ENCODE measurements at regions not wholly inside any gene's neighbourhood (a gene's known extent, or its start where the extent isn't known, plus 50 kb on each side); places are given as distances from the start of the nearest gene placed in this dataset.

- 92% methylated on average over 2 of the region's 2 CpGs for WGBS (ENCODE audit: insufficient coverage)
- intact Hi-C loops (cut with micrococcal nuclease), result no loop called here
- no peaks in the 10 kb centered on the region for H3K4me1 ChIP-seq (ENCODE audit: control insufficient read depth, insufficient read depth, low read length)
- TF ChIP-seq CTCF (IDR thresholded peaks at IDR 0.05), result no peak
- no peak overlapping the region for H3K4me3 ChIP-seq (ENCODE audit: low read length)
- DNase-seq, result no peak
- no peak overlapping the region for H3K27ac ChIP-seq (ENCODE audit: low read length)
- H3K36me3 Mint-ChIP-seq, result peaks cover 5% of the 10 kb centered on the region
- peaks cover 3 to 4% of the 10 kb centered on the region in 2 donors for H3K9me3 Mint-ChIP-seq
- no peaks in the 10 kb centered on the region for H3K27me3 ChIP-seq (ENCODE audit: control insufficient read depth, insufficient read depth, low read length)
- ATAC-seq, result no peak
- H3K36me3 ChIP-seq (ENCODE audit: control insufficient read depth, insufficient read depth, low read length), result no peaks in the 10 kb centered on the region
- no peaks in the 10 kb centered on the region for H3K9me3 ChIP-seq (ENCODE audit: control insufficient read depth, insufficient read depth, low read length)
- peaks cover 7 to 8% of the 10 kb centered on the region in 2 donors for H3K27me3 Mint-ChIP-seq (ENCODE audit: low read depth in 2 of 2)
- H3K4me1 Mint-ChIP-seq, result no peaks in the 10 kb centered on the region
- H3K4me3 Mint-ChIP-seq, result no peak overlapping the region
- no peak overlapping the region for H3K27ac Mint-ChIP-seq
Measured at GRCh38 chr5:127153031-127153430, 79.7 kb upstream of the C5orf63 start.

GRCh38 chr5:127153521-127153920, 80.2 kb upstream of the C5orf63 start:
- Histone ChIP-seq H3K4me1 (ENCODE audit: control insufficient read depth, insufficient read depth, low read length) (no peaks in the 10 kb centered on the region), H3K27ac (ENCODE audit: low read length) (no peak overlapping the region), H3K9me3 (ENCODE audit: control insufficient read depth, insufficient read depth, low read length) (no peaks in the 10 kb centered on the region), H3K36me3 (ENCODE audit: control insufficient read depth, insufficient read depth, low read length) (no peaks in the 10 kb centered on the region), H3K4me3 (ENCODE audit: low read length) (no peak overlapping the region), H3K27me3 (ENCODE audit: control insufficient read depth, insufficient read depth, low read length) (no peaks in the 10 kb centered on the region)
- TF ChIP-seq CTCF (IDR thresholded peaks at IDR 0.05), result no peak
- DNase-seq, result no peak
- intact Hi-C loops (cut with micrococcal nuclease), result no loop called here
- no peaks in the 10 kb centered on the region for H3K4me1 Mint-ChIP-seq
- H3K9me3 Mint-ChIP-seq, result peaks cover 3 to 6% of the 10 kb centered on the region in 2 donors
- no peak overlapping the region for H3K27ac Mint-ChIP-seq
- no peak for ATAC-seq
- H3K27me3 Mint-ChIP-seq (ENCODE audit: low read depth in 2 of 2), result peaks cover 7 to 9% of the 10 kb centered on the region in 2 donors
- no peak overlapping the region for H3K4me3 Mint-ChIP-seq
- 100% methylated on average over 2 of the region's 3 CpGs for WGBS (ENCODE audit: insufficient coverage)
- H3K36me3 Mint-ChIP-seq, result peaks cover 6% of the 10 kb centered on the region

GRCh38 chr5:127163750-127164149, 90.4 kb upstream of the C5orf63 start:
- H3K4me3 ChIP-seq (ENCODE audit: low read length), result no peak overlapping the region

More at GRCh38 chr5:127163750-127164149, 90.4 kb upstream of the C5orf63 start:
- Mint-ChIP-seq H3K27ac (no peak overlapping the region), H3K4me3 (no peak overlapping the region), H3K36me3 (no peaks in the 10 kb centered on the region), H3K4me1 (no peaks in the 10 kb centered on the region), H3K9me3 (peaks cover 0 to 1% of the 10 kb centered on the region in 2 donors), H3K27me3 (ENCODE audit: low read depth in 2 of 2) (peaks cover 18 to 34% of the 10 kb centered on the region in 2 donors)
- intact Hi-C loops (cut with micrococcal nuclease), result no loop called here
- Histone ChIP-seq H3K27me3 (ENCODE audit: control insufficient read depth, insufficient read depth, low read length) (peaks cover 5% of the 10 kb centered on the region), H3K27ac (ENCODE audit: low read length) (no peak overlapping the region), H3K36me3 (ENCODE audit: control insufficient read depth, insufficient read depth, low read length) (no peaks in the 10 kb centered on the region), H3K4me1 (ENCODE audit: control insufficient read depth, insufficient read depth, low read length) (no peaks in the 10 kb centered on the region), H3K9me3 (ENCODE audit: control insufficient read depth, insufficient read depth, low read length) (no peaks in the 10 kb centered on the region)
- ATAC-seq (no peak), DNase-seq (no peak)
- TF ChIP-seq CTCF (IDR thresholded peaks at IDR 0.05), result no peak

All from natural killer cell (primary cell).